ENCODE measurements at regions not wholly inside any gene's neighbourhood (a gene's known extent, or its start where the extent isn't known, plus 50 kb on each side); places are given as distances from the start of the nearest gene placed in this dataset.

GRCh38 chr3:181879926-181880325, 168.2 kb downstream of the SOX2 start:
- no peak for DNase-seq (ENCODE audit: low spot score)
- no peak overlapping the region for H3K4me3 ChIP-seq (ENCODE audit: low read depth in 1 of 3, low read length in 3 of 3)
- 75% methylated on average over 1 of the region's 1 CpG for WGBS

GRCh38 chr3:181880331-181880730, 168.6 kb downstream of the SOX2 start:
- Histone ChIP-seq H3K4me3 (ENCODE audit: low read depth in 1 of 3, low read length in 3 of 3) (no peak overlapping the region), H3K36me3 (ENCODE audit: control insufficient read depth in 4 of 4, insufficient read depth in 3 of 4, low read depth in 1 of 4, low read length in 3 of 4) (no peaks in the 10 kb centered on the region), H3K9ac (ENCODE audit: low read depth in 1 of 2, low read length in 2 of 2) (no peak overlapping the region), H3K4me1 (ENCODE audit: control insufficient read depth in 4 of 4, insufficient read depth in 4 of 4, low read length in 3 of 4) (no peaks in the 10 kb centered on the region), H3K27ac (ENCODE audit: low read depth in 1 of 2, low read length in 2 of 2) (no peak overlapping the region), H3K9me3 (ENCODE audit: control insufficient read depth in 4 of 4, low read length in 3 of 4) (no peaks in the 10 kb centered on the region), H3K27me3 (ENCODE audit: control insufficient read depth in 4 of 4, insufficient read depth in 4 of 4, low read length in 3 of 4) (peaks cover 0 to 6% (median 0%) of the 10 kb centered on the region in 4 donors)
- no peak for TF ChIP-seq GABPA (IDR thresholded peaks at IDR 0.05 in 1 of 2, conservative IDR thresholded peaks at IDR 0.05 in 1 of 2)
- no peak for TF ChIP-seq FOXA2 (IDR thresholded peaks at IDR 0.05)
- TF ChIP-seq EGR1 (IDR thresholded peaks at IDR 0.05; ENCODE audit: low read depth in 2 of 2) = no peak
- TF ChIP-seq SP1 (IDR thresholded peaks at IDR 0.05) = no peak
- no peak for TF ChIP-seq TAF1 (conservative IDR thresholded peaks at IDR 0.05)
- no peak for TF ChIP-seq NR2F2 (IDR thresholded peaks at IDR 0.05)
- TF ChIP-seq CTCF (IDR thresholded peaks at IDR 0.05; ENCODE audit: low read depth, low read length, missing input control) = no peak
- no peak for TF ChIP-seq RAD21 (IDR thresholded peaks at IDR 0.05)
- TF ChIP-seq FOXA1 (IDR thresholded peaks at IDR 0.05) = no peak
- TF ChIP-seq, protein P1, sequence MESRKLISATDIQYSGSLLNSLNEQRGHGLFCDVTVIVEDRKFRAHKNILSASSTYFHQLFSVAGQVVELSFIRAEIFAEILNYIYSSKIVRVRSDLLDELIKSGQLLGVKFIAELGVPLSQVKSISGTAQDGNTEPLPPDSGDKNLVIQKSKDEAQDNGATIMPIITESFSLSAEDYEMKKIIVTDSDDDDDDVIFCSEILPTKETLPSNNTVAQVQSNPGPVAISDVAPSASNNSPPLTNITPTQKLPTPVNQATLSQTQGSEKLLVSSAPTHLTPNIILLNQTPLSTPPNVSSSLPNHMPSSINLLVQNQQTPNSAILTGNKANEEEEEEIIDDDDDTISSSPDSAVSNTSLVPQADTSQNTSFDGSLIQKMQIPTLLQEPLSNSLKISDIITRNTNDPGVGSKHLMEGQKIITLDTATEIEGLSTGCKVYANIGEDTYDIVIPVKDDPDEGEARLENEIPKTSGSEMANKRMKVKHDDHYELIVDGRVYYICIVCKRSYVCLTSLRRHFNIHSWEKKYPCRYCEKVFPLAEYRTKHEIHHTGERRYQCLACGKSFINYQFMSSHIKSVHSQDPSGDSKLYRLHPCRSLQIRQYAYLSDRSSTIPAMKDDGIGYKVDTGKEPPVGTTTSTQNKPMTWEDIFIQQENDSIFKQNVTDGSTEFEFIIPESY (IDR thresholded peaks at IDR 0.05) = no peak
- TF ChIP-seq ATF3 (IDR thresholded peaks at IDR 0.05) = no peak
- TF ChIP-seq YY1 (IDR thresholded peaks at IDR 0.05) = no peak
- TF ChIP-seq HNF4A (conservative IDR thresholded peaks at IDR 0.05) = no peak
- no peak for TF ChIP-seq REST (IDR thresholded peaks at IDR 0.05)
- no peak for TF ChIP-seq RXRA (IDR thresholded peaks at IDR 0.05)
- no peak for TF ChIP-seq JUND (IDR thresholded peaks at IDR 0.05)
- TF ChIP-seq, protein P2, sequence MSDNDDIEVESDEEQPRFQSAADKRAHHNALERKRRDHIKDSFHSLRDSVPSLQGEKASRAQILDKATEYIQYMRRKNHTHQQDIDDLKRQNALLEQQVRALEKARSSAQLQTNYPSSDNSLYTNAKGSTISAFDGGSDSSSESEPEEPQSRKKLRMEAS (IDR thresholded peaks at IDR 0.05) = no peak
- 91% methylated on average over 3 of the region's 3 CpGs for WGBS
- no peak for DNase-seq (ENCODE audit: low spot score)

More at GRCh38 chr3:181879926-181880325, 168.2 kb downstream of the SOX2 start:
- H3K36me3 ChIP-seq (ENCODE audit: control insufficient read depth in 4 of 4, insufficient read depth in 3 of 4, low read depth in 1 of 4, low read length in 3 of 4) = no peaks in the 10 kb centered on the region
- H3K9ac ChIP-seq (ENCODE audit: low read depth in 1 of 2, low read length in 2 of 2) = no peak overlapping the region
- no peaks in the 10 kb centered on the region for H3K4me1 ChIP-seq (ENCODE audit: control insufficient read depth in 4 of 4, insufficient read depth in 4 of 4, low read length in 3 of 4)
- no peaks in the 10 kb centered on the region for H3K9me3 ChIP-seq (ENCODE audit: control insufficient read depth in 4 of 4, low read length in 3 of 4)
- H3K27me3 ChIP-seq (ENCODE audit: control insufficient read depth in 4 of 4, insufficient read depth in 4 of 4, low read length in 3 of 4) = peaks cover 0 to 6% (median 0%) of the 10 kb centered on the region in 4 donors
- H3K27ac ChIP-seq (ENCODE audit: low read depth in 1 of 2, low read length in 2 of 2) = no peak overlapping the region
- TF ChIP-seq, protein P1 (IDR thresholded peaks at IDR 0.05) = no peak
- TF ChIP-seq GABPA (IDR thresholded peaks at IDR 0.05 in 1 of 2, conservative IDR thresholded peaks at IDR 0.05 in 1 of 2) (no peak), RXRA (IDR thresholded peaks at IDR 0.05) (no peak)
